Hepatic stellate cell (primary cell): ENCODE measurements at regions not wholly inside any gene's neighbourhood (a gene's known extent, or its start where the extent isn't known, plus 50 kb on each side); places are given as distances from the start of the nearest gene placed in this dataset.
"Not testable (repeated sequence)": the region's sequence is repeated elsewhere in the genome, so short reads cannot be mapped to it uniquely, and the experiment has no call there.

Experiments
- DNase-seq: peaks from one replicate; pipeline ENCODE4 v3.0.0; 2011; ENCODE audit warnings: low spot score

GRCh38 chr14:38973083-38973700, 129.8 kb downstream of the SEC23A start:
- DNase-seq = no peak

- no peak for DNase-seq
These were observed 130.5 kb downstream of the SEC23A start for GRCh38 chr14:38972511-38972910.

GRCh38 chr14:38971258-38971921, 131.6 kb downstream of the SEC23A start:
- DNase-seq = no peak

GRCh38 chr14:38964630-38965029, 138.4 kb downstream of the SEC23A start:
- DNase-seq = peak; percentile 9

- no peak for DNase-seq
These were observed 142.0 kb downstream of the SEC23A start for GRCh38 chr14:38960946-38961531.

GRCh38 chr14:38959021-38959420, 144.0 kb downstream of the SEC23A start:
- DNase-seq = no peak

GRCh38 chr14:38958589-38958988, 144.4 kb downstream of the SEC23A start:
- no peak for DNase-seq

GRCh38 chr14:38951451-38951850, 151.6 kb downstream of the SEC23A start:
- peak; percentile 40 for DNase-seq

GRCh38 chr14:38950676-38951075, 152.4 kb downstream of the SEC23A start:
- DNase-seq = no peak

- no peak for DNase-seq
These were observed 154.5 kb downstream of the SEC23A start for GRCh38 chr14:38948576-38948975.

GRCh38 chr14:38948171-38948570, 154.9 kb downstream of the SEC23A start:
- DNase-seq = no peak

- no peak for DNase-seq
These were observed 155.7 kb downstream of the SEC23A start for GRCh38 chr14:38947343-38947742.

- DNase-seq = no peak
These were observed 158.3 kb downstream of the SEC23A start for GRCh38 chr14:38944691-38945090.

- no peak for DNase-seq
These were observed 161.5 kb downstream of the SEC23A start for GRCh38 chr14:38941488-38941887.

GRCh38 chr14:38932653-38933000, 170.4 kb downstream of the SEC23A start:
- not testable (repeated sequence) for DNase-seq

GRCh38 chr14:38931969-38932652, 170.9 kb downstream of the SEC23A start:
- DNase-seq = no peak

GRCh38 chr14:38930898-38931297, 172.1 kb downstream of the SEC23A start:
- DNase-seq = no peak

GRCh38 chr14:38930022-38930421, 173.0 kb downstream of the SEC23A start:
- DNase-seq = no peak

GRCh38 chr14:38929416-38929815, 173.6 kb downstream of the SEC23A start:
- DNase-seq = no peak

- DNase-seq = not testable (repeated sequence)
These were observed 181.1 kb downstream of the SEC23A start for GRCh38 chr14:38921893-38922292.

- no peak for DNase-seq
These were observed 187.9 kb downstream of the SEC23A start for GRCh38 chr14:38915125-38915524.

GRCh38 chr14:38910092-38910491, 192.9 kb downstream of the SEC23A start:
- no peak for DNase-seq

- DNase-seq = no peak
These were observed 198.1 kb downstream of the SEC23A start for GRCh38 chr14:38904959-38905358.
